ENCODE measurements at regions not wholly inside any gene's neighbourhood (a gene's known extent, or its start where the extent isn't known, plus 50 kb on each side); places are given as distances from the start of the nearest gene placed in this dataset.

GRCh38 chr4:37737466-37737865, 51.3 kb upstream of the RELL1 start:
- no peak for DNase-seq (ENCODE audit: low spot score)

Measured in D341Med (cell line).